Ammon's horn (tissue), 1 donor: ENCODE measurements at regions not wholly inside any gene's neighbourhood (a gene's known extent, or its start where the extent isn't known, plus 50 kb on each side); places are given as distances from the start of the nearest gene placed in this dataset.

ENCODE experiments used
- DNase-seq: peaks from one replicate; pipeline ENCODE4 v3.0.0-alpha.2; 2016; ENCODE audit warnings: low spot score

GRCh38 chr3:102156426-102156825 lies 278.4 kb upstream of the ZPLD1 start:
- DNase-seq = no peak

GRCh38 chr3:102158080-102158740 lies 276.6 kb upstream of the ZPLD1 start:
- no peak for DNase-seq

GRCh38 chr3:102159810-102160451 lies 274.9 kb upstream of the ZPLD1 start:
- DNase-seq = no peak

GRCh38 chr3:102161384-102162006 lies 273.3 kb upstream of the ZPLD1 start:
- no peak for DNase-seq

GRCh38 chr3:102162251-102162650 lies 272.6 kb upstream of the ZPLD1 start:
- no peak for DNase-seq

GRCh38 chr3:102163039-102163817 lies 271.6 kb upstream of the ZPLD1 start:
- no peak for DNase-seq

GRCh38 chr3:102163818-102164154 lies 271.0 kb upstream of the ZPLD1 start:
- no peak for DNase-seq

GRCh38 chr3:102165367-102165766 lies 269.4 kb upstream of the ZPLD1 start:
- no peak for DNase-seq

GRCh38 chr3:102169915-102170479 lies 264.8 kb upstream of the ZPLD1 start:
- no peak for DNase-seq

- DNase-seq = no peak
Measured at GRCh38 chr3:102170545-102170944, 264.3 kb upstream of the ZPLD1 start.

- DNase-seq = no peak
Measured at GRCh38 chr3:102174312-102174712, 260.5 kb upstream of the ZPLD1 start.

- no peak for DNase-seq
Measured at GRCh38 chr3:102174832-102175374, 259.9 kb upstream of the ZPLD1 start.

GRCh38 chr3:102176333-102177050 lies 258.3 kb upstream of the ZPLD1 start:
- DNase-seq = no peak

GRCh38 chr3:102177075-102177755 lies 257.6 kb upstream of the ZPLD1 start:
- no peak for DNase-seq

- DNase-seq = no peak
Measured at GRCh38 chr3:102178817-102179216, 256.0 kb upstream of the ZPLD1 start.

GRCh38 chr3:102179326-102180177 lies 255.3 kb upstream of the ZPLD1 start:
- DNase-seq = no peak

- no peak for DNase-seq
Measured at GRCh38 chr3:102180280-102180931, 254.4 kb upstream of the ZPLD1 start.

- DNase-seq = no peak
Measured at GRCh38 chr3:102181175-102181920, 253.5 kb upstream of the ZPLD1 start.

- no peak for DNase-seq
Measured at GRCh38 chr3:102182162-102182561, 252.7 kb upstream of the ZPLD1 start.
